Muscle of back (tissue), 3 donors: ENCODE measurements at regions not wholly inside any gene's neighbourhood (a gene's known extent, or its start where the extent isn't known, plus 50 kb on each side); places are given as distances from the start of the nearest gene placed in this dataset.

Experiments
- DNase-seq, 3 donors: peaks; one replicate each; pipeline versions ENCODE4 v3.0.0 to v3.0.0-alpha.2; 2013

DNA sequence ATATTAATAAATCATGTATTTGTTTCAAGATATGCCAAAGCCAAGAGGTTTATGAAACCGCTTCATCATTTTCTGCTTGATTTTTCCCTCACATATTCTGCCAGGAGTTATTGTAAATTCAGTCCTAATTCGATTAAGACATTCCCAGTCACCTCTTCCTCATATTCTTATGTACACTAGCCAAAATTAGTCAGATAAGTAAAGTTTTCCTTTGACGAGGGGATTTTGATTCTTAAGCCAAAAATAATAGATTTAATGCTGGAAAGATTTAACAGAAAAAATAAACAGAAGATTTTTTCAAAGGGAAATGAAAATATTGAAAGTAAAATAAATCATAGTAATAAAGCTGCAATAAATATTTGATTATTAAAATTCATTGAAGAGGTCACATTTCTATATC lies 51.0 kb upstream of the VEGFC start:
- no peak for DNase-seq

DNA sequence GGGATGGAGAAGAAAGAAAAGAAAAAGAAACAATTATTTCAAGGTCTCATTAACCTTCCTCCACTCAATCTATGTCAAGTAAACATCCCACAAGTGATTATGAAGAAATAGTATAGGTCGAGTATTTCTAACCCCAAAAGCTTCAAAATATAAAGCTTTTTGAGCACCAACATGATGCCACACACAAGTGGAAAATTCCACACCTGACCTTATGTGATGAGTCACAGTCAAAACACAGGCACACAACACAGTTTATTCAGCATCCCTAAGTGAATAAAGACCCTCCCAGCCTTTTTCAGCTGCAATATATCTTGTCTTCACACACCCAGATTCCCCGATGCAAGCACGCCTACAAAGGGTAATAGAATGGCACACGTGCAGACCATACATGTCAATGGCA lies 51.7 kb upstream of the VEGFC start:
- no peak for DNase-seq

DNA sequence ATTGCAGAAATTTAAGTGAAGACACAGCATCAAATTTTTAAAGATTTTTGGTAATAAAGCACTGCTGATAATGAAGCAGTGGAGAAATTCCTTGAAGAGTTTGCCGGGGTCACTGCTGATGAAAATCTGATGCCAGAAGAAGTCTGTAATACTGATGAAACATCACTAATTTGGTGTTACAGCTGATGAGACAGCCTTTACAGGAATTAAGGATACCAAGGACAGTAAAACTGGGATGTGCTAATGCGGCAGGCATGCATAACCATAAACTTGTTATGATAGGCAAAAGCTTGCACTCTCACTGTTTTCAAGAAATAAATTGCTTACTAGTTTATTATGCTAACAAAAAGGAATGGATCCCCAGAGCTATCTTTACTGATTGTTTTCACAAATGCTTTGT lies 52.9 kb upstream of the VEGFC start:
- DNase-seq, result peak in 1 of 3 donors; percentile 66

DNA sequence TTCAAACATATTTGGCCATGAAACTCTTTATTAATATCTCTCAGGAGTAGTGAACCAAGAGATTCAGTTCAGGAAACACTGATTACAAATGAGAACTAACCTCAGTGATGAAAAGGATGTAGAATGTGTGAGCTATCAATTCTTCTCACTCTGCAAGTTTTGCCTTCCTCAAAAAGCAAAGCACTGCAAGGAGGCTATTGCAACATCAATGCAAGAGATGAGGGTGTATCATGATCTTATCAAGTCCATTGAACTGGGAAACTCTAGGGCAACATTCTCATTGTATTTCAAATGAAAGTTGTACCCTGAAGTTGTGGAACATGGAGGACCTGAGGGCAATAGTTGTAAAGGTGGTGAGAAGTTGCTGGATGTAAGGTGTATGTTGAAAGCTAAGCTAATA lies 56.4 kb upstream of the VEGFC start:
- no peak for DNase-seq

DNA sequence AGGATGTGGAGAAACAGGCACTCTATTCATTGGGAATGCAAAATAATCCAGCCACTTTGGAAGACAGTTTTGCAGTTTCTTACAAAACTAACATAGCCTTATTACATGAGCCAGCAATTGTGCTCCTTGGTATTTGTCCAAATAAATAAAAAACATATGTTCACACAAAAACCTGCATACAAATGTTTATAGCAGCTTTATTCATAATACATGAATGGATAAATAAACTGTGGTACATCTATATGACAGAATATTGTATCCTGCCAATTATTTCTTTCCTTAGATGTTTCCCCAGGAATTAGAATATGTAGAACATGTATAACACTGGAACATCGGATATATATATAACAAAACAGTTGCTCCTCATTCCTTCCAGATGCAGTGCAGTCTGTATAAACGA lies 57.7 kb upstream of the VEGFC start:
- DNase-seq, result peak in 1 of 3 donors; percentile 44

DNA sequence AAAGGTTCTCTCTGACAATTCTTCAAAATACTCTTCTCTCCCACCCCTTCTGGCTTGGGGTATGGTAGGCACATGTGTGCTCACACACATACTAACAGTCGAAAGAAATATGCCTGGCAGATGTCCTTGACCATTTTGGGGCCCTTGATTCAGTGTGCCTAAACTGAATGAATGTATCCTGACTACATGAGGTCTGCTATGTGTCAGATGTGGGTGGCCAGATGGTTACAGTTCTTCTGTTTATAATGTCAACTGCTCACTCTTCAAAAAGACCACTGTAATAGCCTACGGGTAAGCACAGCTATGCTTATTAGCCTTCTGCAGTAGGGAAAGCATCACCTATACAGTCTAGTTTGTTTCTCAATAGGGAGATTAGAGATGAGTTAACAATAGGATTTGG lies 63.7 kb upstream of the VEGFC start:
- no peak for DNase-seq

DNA sequence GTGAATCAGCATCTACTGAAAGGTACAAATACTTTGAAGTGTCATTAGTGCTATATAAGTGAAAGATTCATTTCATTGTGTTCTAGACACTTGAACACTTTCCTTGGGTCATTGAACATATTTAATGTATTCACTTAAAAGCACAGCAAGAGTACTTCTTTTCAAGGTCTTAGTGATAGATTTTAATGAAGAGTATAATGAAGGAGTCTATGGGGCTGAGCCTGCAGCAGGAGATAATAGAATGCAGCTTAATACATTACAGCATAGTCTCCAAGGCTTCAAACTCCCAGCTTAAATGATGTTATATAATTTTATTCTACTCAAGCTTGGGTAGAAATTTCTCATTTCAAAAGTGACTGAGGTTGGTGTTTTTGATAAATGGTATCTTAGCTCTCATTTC lies 66.1 kb upstream of the VEGFC start:
- DNase-seq, result no peak

DNA sequence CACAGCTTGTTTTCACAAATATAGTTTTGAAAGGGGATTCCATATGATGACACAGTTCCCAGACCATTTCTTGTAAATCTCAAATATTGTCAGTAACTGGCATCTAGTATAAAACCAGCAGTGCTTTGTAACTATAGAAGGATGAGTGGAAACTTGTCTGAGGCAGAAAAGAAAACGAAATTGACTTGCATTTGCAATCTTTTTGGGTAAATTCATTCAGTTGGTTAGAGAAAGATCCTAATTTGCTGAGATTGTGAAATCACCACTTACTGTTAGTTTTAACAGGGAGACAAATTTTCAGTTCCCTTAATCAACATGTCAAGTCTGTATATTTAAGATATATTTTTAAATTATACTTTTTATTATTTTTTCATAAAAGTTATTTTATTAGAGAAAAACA lies 71.5 kb upstream of the VEGFC start:
- DNase-seq, result no peak

DNA sequence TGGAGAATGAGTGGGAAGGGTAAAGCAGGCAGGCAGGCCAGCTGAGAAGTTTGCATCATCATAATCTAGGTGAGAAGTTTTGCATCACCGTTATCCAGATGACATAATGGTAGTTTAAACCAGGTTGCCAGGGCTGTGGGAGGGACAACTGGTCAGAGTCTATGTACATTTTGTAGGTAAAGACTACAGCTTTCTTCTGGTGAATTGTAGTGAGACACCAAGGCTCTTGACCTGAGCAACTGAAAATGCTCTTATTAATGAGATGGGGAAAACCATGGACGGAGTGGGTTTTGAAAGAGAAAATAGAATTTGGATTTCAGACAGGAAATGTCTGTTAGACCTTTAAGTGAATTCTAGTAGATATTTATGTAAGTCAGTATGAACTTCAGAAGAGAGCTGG lies 76.0 kb upstream of the VEGFC start:
- DNase-seq, result no peak

DNA sequence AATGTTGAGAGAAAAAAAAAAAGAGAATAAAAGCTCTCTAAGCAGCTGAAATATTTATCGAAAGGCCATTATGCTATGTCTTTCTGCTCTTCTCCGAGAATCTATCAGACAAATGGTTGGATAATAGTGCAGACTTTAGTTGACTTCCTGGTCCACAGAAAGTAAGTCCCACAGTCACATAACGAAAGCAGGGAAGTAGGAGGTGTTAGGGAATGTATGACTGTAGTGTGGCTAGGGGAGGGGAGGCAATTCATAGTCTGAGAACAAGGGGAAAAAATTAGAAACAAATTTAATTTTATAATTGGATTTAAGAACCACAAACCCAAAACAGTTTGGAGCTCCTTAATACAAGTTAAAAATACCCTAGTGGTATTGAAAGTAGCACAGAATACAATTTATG lies 79.7 kb upstream of the VEGFC start:
- DNase-seq, result no peak

DNA sequence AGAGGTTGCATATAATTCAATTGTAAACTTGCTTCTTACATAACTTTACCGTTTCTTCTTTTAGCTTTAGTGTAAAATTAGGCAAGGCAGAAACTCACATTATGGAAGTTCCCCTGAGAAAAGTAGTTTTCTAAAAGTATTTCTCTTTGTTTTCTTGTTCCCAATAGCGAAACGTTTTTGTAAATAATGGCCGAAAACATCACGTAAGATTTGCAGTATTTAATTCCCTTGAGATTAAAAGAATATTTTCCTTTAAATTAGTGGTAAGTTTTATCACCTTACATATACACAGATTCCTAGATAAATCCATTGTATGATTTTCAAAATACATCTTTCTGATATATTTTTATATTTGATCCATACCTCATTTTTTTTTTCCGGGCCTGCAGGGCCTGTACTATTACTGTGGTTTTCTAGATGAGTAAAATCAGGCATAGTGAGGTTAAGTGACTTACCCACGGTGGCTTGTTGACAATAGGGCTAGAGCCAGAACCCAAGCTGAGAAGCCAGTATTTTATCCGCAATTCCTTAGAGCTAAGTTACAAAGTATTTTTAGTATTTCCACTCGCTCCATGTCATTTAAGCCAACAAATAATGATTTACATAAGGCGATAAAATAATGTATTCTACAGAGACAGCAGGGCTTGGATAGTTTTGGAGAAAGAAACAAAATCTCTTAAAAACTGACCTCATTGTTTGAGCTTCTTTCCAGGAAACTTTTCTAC lies 82.2 kb upstream of the VEGFC start:
- DNase-seq, result peak in 2 of 3 donors; percentile 71 to 89

DNA sequence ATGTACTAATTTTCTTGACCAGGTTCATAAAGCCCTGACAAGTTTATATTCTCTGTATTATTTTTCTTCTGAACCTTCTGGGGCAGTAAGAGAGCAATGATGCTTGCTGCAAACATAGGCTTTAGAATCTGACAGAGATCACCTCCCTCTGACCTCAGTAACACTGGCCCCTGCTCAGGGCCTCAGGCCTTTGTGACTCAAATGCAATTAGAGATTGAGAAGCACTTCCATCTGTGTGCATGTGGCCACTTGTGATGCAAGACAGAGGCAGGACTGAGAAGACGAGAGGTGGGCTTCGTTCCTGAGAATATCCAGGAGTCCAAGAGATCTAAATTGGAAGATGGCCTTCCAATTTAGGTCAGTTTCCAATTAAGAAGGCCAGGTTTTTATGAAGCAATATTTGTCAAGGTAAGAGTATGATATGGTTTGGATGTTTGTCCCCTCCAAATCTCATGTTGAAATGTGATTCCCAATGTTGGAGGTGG lies 82.8 kb upstream of the VEGFC start:
- DNase-seq, result peak in 2 of 3 donors; percentile 63 to 64

DNA sequence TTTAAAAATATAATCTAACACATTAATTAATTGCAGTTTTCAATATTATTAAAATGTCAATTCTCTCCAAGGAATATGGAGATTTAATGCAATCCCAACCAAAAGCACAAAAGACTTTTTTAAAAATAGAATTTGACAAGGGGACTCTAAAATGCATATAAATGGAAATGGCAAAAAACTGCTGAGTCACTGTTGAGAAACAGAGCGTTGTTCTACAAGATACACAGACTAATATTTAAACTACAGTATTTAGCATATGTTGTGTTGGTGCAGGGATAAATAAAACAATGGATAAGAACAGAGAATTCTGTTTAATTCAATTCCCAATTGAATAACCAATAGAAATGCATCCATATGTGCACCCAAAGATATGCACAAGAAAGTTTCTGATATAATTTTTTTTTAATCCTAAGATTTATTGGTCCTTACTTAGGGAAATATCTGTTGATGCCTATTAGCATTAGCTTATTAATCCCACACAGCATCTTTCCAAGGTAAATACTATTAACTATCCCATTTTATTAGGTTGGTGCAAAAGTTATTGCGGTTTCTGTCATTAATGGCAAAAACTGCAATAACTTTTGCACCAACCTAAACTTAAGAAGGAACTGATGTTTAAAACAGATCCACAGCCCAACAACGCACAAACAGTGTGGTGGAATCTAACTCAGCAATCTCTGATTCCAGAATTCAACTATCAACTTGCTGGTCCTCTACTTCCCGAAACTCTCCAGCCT lies 86.8 kb upstream of the VEGFC start:
- DNase-seq, result peak in 1 of 3 donors; percentile 10

DNA sequence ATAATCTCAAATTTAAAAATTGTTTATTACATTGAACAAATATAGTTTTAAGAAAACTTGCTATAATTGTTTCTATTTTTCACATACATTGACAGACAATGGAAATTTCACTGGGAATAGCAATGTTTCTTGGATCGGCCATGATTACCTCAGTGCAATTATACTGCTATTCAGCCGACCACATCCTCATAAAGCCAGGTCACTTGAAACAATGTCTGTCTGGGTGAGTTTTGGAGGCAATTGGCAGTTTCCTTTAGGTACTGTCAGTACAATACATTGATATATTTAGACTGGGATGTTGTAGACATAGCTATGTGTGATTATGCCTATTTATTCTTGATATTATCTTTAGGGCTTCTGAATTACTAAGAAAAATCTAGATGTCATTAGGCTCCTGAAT lies 89.5 kb upstream of the VEGFC start:
- DNase-seq, result peak in 1 of 3 donors; percentile 11

DNA sequence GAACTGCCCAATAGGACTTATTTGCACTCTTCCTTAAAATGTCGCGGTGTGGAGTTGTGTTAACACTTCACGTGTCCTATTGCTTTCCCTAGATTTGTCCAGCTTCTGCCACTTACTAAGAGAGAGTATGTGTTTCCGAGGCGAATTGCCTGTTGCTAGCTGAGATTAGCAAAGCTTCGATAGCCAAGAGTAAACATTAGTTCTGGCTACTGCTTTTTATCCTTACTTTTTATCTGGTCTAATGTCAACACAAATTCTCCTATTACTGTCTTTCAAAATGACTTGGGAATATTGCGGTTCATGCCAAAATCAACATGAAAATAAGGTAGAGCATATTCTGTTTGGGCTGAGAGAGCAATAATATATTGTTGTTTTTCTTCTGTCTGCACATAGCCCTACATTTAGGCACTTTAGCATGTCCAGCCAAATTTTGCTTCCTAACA lies 90.4 kb upstream of the VEGFC start:
- no peak for DNase-seq

DNA sequence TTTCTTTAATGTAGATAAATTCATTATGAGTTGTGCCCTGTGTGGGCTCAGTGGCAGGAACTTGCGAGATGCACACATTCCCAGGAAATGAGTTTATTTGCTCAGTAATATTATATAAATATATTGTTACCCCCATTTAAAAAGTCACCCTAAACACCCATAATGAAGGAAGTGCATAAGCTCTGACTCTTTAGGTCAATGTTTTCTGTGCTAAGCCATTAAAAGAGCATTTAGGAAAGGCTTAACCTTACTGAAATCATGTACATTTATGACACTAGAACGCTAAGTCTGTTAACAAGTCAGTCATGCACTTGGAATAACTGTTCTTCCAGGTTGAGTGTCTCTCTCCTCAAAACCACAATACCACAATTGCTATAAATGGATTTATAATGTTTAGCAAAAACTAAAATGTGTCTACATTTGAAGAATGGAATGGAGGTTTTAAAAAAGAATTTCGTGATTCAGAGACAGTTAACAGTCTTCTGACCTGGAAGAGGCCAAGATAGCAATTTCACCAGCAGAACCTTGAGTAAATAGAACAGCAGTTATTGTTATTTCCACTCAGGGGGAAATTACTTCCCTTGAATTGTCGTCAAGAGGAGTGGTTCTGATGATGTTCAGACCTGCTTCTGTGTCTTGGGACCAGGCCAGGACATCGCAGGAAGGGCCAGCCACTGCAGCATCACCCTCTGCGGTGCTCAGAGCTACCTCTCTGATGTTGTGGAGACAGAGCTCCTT lies 91.1 kb upstream of the VEGFC start:
- peak in 1 of 3 donors; percentile 95 for DNase-seq

DNA sequence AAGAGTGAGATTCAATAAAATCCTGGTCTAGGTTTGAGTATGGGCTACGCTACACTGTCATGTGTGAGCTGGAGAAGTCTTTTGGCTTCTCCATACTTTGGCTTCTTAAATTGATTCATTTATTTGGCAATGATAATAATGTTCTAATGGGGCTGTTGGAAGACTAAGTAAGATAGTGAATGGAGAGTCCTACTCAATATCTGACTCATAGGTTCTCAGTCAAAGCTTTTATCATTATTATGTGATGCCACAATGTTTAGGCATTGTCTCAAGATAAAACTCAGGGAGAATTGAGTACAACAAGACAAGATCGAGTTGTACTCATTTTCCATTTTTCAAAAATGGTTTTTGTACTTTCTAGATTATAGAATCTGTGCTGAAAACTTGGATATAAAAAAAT lies 92.5 kb upstream of the VEGFC start:
- DNase-seq, result no peak

DNA sequence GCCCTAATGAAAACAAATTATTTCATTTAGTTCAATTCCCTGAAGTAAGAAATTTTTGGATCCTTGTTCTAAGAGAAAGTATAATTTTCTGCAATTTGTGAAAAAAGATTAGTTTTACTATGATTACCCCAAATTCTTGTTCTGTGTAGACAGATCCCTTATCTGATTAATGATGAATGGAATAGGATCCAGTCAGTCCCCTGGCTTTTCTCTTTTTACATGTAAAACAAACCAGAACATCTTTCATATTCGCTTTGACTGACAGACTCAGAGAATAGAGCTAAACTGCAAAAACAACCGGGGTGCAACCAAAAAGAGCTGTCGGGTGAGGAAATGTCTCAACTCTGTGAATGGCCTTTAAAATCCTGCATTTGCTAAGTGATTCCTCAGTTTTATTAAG lies 93.4 kb upstream of the VEGFC start:
- no peak for DNase-seq

DNA sequence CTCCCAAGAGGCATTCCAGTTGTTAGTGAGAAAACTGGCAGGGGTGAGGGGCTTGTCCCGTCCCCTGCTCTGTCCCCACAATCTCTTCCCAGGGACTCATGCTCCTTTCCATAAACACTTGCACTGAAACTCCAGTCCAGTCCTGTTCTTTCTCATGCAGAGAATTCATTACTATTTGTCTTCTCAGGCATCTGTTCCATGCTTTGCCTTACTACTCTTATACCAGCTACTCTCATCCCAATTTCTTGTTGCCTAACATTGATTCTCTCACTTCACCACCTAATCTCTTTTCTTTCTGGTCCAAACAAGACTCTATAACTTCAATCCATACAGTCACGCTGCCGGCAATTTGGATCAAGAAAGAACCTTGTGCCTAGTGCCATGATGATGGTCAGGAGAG lies 97.1 kb upstream of the VEGFC start:
- DNase-seq, result no peak

DNA sequence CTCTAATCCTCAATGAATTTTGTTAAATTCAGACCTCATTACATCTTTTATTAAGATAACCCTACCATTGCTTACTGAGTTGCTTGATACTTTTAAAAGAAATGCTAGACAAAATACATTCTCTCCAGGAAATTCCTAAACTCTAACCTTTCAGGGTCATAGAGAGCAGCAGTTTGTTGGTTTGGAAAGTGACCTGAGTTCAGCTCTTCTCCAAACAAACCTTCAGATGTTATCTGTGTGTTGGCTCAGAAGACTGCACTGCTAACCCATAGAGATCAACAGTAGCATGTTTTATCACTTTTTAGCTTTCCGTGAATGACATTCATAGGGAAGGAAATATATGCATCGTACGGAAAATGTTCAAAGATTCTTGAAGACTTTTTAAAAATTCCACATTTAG lies 101.8 kb upstream of the VEGFC start:
- no peak for DNase-seq

DNA sequence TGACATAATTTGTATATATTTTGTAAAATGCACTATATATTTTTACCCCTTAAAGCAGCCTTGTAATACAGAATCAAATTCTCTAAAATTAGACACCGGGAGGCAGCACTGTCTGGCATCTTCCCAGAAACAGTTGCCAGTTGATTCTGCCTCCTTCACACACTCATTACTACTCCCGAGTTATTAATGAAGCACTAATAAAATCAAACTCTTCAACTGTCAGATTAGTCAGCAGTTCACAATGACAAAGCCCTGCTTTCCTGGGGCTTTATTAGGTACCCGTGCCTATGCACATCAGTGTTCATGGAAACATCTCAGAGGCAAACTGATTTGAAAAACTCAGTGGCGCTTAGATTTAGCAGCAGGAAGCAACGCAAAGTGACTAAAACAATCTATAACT lies 103.5 kb upstream of the VEGFC start:
- DNase-seq, result no peak

DNA sequence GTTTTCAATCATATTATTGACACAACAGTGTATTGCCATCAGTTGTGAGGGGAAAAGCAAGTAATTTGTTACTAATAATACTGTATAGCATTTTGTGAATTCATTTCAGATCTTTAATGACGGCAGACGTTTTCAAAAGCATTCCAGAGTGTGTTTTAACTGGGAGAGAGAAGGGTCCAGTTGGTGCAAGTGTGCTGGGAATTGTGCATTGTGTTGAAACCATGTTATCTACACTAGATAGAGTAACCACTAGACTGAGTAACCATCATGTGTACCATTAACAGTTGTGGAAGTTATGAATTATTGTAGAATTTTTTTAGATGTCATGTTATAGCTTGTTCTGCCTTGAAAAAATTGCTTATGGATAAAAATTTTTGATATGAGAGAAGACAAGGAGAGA lies 104.5 kb upstream of the VEGFC start:
- DNase-seq, result no peak

DNA sequence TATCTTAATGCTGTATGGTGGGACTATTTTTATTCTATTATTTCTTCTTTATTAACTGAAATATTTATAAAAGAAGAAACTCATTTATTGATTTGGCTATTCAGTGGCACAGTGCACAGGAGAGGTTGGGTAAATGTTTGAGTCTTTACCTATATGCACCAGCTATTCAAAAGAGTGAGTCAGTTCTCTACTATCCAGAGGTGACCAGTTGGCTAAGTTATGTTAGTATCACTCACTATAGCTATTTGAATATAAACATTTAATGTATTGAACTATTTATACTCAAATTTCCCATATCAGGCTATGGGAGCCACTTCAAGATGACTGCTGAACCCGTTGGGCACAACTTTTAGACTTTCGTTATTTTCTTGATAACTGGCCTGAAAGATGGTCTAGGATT lies 106.1 kb upstream of the VEGFC start:
- DNase-seq, result no peak
